ENCODE measurements at regions not wholly inside any gene's neighbourhood (a gene's known extent, or its start where the extent isn't known, plus 50 kb on each side); places are given as distances from the start of the nearest gene placed in this dataset.

GRCh38 chrX:109310031-109310430 lies 171.9 kb downstream of the GUCY2F start:
- TF ChIP-seq CTCF (conservative IDR thresholded peaks at IDR 0.05; ENCODE audit: low read depth, low read length) (no peak), EZH2phosphoT487 (IDR thresholded peaks at IDR 0.05; ENCODE audit: borderline replicate concordance, low read length) (no peak), EZH2 (IDR thresholded peaks at IDR 0.05; ENCODE audit: low read length, unreplicated experiment) (no peak)
